T-helper 17 cell (primary cell): ENCODE measurements at regions not wholly inside any gene's neighbourhood (a gene's known extent, or its start where the extent isn't known, plus 50 kb on each side); places are given as distances from the start of the nearest gene placed in this dataset.

Experiments used
- ATAC-seq: fragments of 150-1000 bp; cut with Tn5 transposase; 2 replicates; pipeline ENCODE4 v1.10.0; 2021; ENCODE audit warnings: mild to moderate bottlenecking, moderate library complexity
- DNase-seq, 3 donors: peaks; one replicate each; pipeline versions ENCODE4 v3.0.0 to v3.0.0-alpha.2; 2020 to 2021
- H3K9me3 ChIP-seq: one replicate; pipeline ENCODE4 v1.7.0; 2013; ENCODE audit warnings: low read length, mild to moderate bottlenecking; ENCODE audit not compliant: control insufficient read depth, poor library complexity, severe bottlenecking
- H3K27ac Mint-ChIP-seq: one replicate; pipeline ENCODE4 v1.8.0; 2022; ENCODE audit warnings: mild to moderate bottlenecking, moderate library complexity, mixed read lengths
- H3K27me3 Mint-ChIP-seq: one replicate; pipeline ENCODE4 v1.8.0; 2022; ENCODE audit warnings: mixed read lengths
- H3K36me3 Mint-ChIP-seq: one replicate; pipeline ENCODE4 v1.8.0; 2022; ENCODE audit warnings: low read depth, mixed read lengths
- H3K4me1 Mint-ChIP-seq: one replicate; pipeline ENCODE4 v1.8.0; 2022; ENCODE audit warnings: mild to moderate bottlenecking, mixed read lengths
- H3K4me3 Mint-ChIP-seq: one replicate; pipeline ENCODE4 v1.8.0; 2022; ENCODE audit warnings: mild to moderate bottlenecking, moderate library complexity, mixed read lengths

DNA sequence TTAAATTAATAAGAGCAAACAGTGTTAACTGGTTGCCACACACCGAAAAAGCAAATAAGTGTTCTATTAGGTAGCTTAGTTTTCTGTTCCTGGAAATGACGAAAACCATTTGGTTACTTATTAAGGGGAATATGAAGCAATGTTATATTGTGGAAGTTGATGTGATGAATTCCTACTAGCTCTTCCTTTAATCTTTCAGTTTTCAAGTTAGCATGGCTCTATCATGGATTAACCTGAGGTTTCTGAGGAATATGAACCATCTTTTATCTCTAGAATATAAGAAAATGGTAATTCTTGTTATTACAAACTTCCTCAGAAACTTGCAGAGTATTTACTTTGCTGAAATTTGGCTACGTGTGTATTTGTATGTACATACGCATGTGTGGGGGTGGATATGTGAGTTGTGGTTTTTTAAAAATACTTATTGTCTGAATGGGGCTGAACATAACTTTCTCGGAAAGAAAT is 245.7 kb downstream of the KCNC2 start:
- H3K4me3 Mint-ChIP-seq, result no peak overlapping the region
- no peaks in the 10 kb centered on the region for H3K4me1 Mint-ChIP-seq
- ATAC-seq, result no peak
- DNase-seq, result no peak
- H3K27ac Mint-ChIP-seq, result no peak overlapping the region
- peaks cover 2% of the 10 kb centered on the region for H3K36me3 Mint-ChIP-seq
- H3K27me3 Mint-ChIP-seq, result no peaks in the 10 kb centered on the region
- no peaks in the 10 kb centered on the region for H3K9me3 ChIP-seq

DNA sequence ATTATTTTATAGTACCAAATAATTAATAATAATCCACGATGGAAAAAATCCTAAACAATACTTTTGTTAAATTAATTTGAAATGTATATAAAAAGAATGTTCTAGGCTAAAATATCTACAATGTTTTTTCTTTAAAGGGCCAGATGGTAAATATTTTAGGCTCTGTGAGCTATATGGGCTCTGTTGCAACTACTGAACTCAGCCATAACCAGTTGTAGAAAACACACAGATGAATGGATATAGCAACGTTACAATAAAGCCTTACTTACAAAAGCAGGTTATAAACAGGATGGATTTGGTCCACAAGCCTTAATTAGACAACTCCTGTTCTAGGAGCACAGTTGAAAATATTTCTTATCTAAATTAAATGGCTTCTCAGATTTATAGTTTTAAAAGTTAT is 245.2 kb downstream of the KCNC2 start:
- no peak for ATAC-seq
- H3K9me3 ChIP-seq, result no peaks in the 10 kb centered on the region
- Mint-ChIP-seq H3K4me3 (no peak overlapping the region), H3K27ac (no peak overlapping the region), H3K27me3 (no peaks in the 10 kb centered on the region), H3K4me1 (no peaks in the 10 kb centered on the region), H3K36me3 (peaks cover 2% of the 10 kb centered on the region)
- DNase-seq, result no peak

DNA sequence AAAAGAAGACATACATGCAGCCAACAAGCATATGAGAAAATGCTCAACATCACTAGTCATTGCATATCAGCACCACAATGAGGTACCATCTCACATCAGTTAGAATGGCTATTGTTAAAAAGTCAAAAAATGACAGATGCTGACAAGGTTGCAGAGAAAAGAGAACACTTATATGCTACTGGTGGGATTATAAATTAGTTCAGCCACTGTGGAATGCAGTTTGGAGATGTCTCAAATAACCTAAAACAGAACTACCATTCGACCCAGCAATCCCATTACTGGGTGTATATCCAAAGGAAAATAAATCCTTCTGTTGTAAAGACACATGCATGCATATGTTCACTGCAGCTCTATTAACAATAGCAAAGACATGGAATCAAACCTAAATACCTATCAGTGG is 238.4 kb downstream of the KCNC2 start:
- H3K9me3 ChIP-seq, result no peaks in the 10 kb centered on the region
- no peak for DNase-seq
- no peak overlapping the region for H3K27ac Mint-ChIP-seq
- H3K4me1 Mint-ChIP-seq, result peaks cover 2% of the 10 kb centered on the region
- H3K36me3 Mint-ChIP-seq, result no peaks in the 10 kb centered on the region
- no peaks in the 10 kb centered on the region for H3K27me3 Mint-ChIP-seq
- no peak overlapping the region for H3K4me3 Mint-ChIP-seq
- ATAC-seq, result no peak

DNA sequence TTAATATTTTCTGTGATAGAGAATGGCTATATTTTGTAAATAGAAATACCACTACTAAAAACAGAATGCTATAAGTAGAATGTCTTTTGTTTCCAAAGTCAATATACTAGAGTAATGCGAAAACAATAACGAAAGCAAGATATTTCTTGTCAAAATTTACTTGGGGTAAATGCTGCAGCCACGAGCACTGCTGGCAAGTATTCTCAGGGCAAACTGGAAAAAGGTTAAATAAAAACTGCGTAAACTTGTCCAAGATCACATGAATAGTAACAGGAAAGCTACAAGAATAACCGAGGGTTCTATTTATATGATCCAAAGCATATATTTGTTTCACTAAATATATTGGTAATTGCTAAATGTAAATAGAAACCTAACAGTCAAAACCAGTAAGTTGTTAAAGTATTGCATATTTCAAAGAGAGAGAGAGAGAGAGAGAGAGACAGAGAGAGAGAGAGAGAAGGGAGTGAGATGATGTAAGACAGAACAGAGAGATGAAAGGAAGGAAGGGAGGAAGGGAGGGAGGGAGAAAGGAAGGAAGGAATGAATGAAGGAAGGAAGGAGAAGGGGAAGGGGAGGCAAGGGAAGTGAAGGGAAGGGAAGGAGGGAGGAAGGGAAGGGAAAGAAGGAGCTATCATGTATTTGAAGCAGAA is 231.7 kb downstream of the KCNC2 start:
- Mint-ChIP-seq H3K4me3 (no peak overlapping the region), H3K4me1 (peaks cover 2% of the 10 kb centered on the region), H3K27ac (no peak overlapping the region), H3K36me3 (no peaks in the 10 kb centered on the region), H3K27me3 (no peaks in the 10 kb centered on the region)
- no peak for DNase-seq
- H3K9me3 ChIP-seq, result no peaks in the 10 kb centered on the region
- no peak for ATAC-seq

DNA sequence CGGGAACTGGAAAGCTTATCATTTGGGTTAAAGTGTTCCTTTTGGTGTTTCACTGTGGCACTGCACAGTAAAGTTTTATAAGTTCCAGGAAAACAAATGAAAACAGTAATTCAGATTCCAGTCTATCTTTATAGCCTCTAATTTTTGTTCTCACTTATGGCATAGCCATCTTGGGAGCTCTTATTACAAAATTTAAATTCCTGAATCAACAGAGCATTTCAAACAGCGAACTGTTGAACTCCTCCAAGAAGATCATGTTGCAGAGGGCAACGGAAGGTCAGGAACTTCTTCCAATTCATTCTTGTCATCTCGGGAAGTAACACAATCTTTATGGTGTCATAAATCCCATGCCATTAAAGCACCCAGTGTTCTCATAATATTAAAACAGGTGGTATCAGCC is 229.1 kb downstream of the KCNC2 start:
- no peaks in the 10 kb centered on the region for H3K9me3 ChIP-seq
- Mint-ChIP-seq H3K4me1 (peaks cover 5% of the 10 kb centered on the region), H3K27me3 (no peaks in the 10 kb centered on the region), H3K27ac (no peak overlapping the region), H3K36me3 (no peaks in the 10 kb centered on the region), H3K4me3 (no peak overlapping the region)
- ATAC-seq (no peak), DNase-seq (no peak)

DNA sequence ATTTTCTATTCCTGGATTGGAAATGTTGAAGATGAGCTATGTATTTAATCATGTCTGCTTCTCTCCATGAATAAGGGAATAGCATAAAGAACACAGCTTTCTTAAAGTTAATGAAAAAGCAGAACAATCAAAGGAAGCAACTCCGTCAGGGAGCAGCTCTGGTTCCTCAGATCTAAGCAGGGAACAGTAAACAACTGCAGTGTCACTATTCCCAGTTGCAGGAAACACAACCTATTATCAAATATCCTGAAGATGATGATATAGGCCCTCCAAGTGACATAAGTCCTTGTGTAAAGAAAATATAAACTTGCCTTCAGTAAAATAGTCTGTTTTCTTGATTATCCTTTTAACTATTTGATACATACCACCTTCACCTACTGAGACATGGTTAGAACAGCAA is 228.1 kb downstream of the KCNC2 start:
- ATAC-seq, result no peak
- DNase-seq, result no peak
- no peak overlapping the region for H3K27ac Mint-ChIP-seq

DNA sequence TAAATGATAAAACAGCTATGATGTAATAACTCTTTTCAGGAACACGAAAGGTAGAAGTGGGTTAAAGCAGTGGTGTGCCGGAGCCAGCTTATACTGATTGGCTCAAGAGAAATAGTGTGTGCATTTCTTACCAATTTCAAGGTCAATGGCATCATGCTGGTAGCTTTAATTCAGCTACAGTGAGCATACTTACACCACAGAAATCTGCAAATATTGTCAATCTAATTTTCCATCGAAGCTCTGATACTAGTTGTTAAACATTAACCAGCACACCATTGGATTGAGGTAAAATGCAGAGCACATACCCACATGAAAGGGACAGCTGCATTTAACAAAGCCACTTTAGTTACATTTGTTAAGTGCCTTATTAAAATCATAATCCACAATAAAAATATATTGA is 225.7 kb downstream of the KCNC2 start:
- H3K4me1 Mint-ChIP-seq, result peaks cover 3% of the 10 kb centered on the region
- H3K36me3 Mint-ChIP-seq, result no peaks in the 10 kb centered on the region
- H3K9me3 ChIP-seq, result no peaks in the 10 kb centered on the region
- DNase-seq, result no peak
- no peaks in the 10 kb centered on the region for H3K27me3 Mint-ChIP-seq
- no peak overlapping the region for H3K4me3 Mint-ChIP-seq
- no peak overlapping the region for H3K27ac Mint-ChIP-seq
- ATAC-seq, result no peak

More for the DNA sequence above, 228.1 kb downstream of the KCNC2 start:
- peaks cover 3% of the 10 kb centered on the region for H3K4me1 Mint-ChIP-seq
- no peak overlapping the region for H3K4me3 Mint-ChIP-seq
- H3K27me3 Mint-ChIP-seq, result no peaks in the 10 kb centered on the region
- H3K9me3 ChIP-seq, result no peaks in the 10 kb centered on the region
- no peaks in the 10 kb centered on the region for H3K36me3 Mint-ChIP-seq

DNA sequence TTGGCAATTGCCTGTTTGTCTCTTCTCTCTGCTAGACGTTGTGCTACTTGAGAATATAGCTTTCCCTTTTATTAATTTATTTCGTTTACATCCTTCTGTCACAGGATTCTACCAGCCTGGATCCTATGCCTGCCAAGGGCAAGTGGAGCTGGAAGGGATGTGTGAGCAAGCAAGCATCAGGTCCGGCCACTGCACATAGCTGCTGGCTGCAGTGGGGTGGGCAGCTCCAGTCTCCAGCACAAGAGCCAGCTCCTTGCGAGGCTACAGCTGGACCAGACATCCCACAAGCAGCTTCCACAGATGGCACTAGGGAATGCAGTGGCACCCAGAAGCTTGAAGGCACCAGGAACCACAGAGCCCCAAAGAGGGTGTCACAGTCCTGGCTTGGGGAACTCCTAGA is 225.0 kb downstream of the KCNC2 start:
- DNase-seq (no peak), ATAC-seq (no peak)
- Mint-ChIP-seq H3K4me3 (no peak overlapping the region), H3K27me3 (no peaks in the 10 kb centered on the region), H3K27ac (no peak overlapping the region), H3K4me1 (peaks cover 3% of the 10 kb centered on the region), H3K36me3 (no peaks in the 10 kb centered on the region)
- no peaks in the 10 kb centered on the region for H3K9me3 ChIP-seq

DNA sequence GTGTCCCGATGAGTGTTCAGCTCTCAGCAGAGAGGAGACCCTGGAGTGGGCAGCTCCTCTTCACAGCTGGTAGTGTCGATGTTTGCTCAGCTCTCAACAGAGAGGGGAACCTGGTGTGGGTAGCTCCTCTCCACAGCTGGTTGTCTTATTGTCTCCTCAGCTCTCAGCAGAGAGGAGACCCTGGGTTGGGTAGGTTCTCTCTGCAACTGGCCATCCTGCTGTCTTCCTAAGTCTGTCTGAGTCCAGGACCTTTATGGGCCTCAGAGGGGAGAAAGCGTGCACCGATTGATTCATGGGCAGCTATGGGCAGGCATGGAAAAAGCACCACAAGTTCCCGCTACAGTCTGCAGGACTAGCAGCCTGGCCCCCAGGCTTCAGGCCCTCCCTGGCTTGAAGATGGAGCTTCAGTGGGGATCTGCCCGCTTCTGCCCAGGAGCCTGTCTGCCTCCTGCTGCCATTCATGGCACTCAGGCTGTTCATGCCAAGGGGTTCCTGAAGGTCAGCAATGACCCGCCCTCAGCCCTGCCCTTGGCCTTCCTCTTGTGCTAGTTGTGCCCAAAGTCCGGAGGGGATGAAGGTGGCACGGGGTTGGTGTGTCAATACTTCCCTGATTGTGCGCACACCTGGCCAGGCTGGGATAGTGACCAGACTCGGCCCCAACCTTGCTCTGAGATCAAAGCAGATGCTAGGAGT is 224.2 kb downstream of the KCNC2 start:
- H3K4me3 Mint-ChIP-seq, result no peak overlapping the region
- no peak for DNase-seq
- H3K27me3 Mint-ChIP-seq, result no peaks in the 10 kb centered on the region
- H3K4me1 Mint-ChIP-seq, result peaks cover 3% of the 10 kb centered on the region
- H3K36me3 Mint-ChIP-seq, result no peaks in the 10 kb centered on the region
- H3K27ac Mint-ChIP-seq, result no peak overlapping the region
- ATAC-seq, result no peak
- H3K9me3 ChIP-seq, result no peaks in the 10 kb centered on the region

DNA sequence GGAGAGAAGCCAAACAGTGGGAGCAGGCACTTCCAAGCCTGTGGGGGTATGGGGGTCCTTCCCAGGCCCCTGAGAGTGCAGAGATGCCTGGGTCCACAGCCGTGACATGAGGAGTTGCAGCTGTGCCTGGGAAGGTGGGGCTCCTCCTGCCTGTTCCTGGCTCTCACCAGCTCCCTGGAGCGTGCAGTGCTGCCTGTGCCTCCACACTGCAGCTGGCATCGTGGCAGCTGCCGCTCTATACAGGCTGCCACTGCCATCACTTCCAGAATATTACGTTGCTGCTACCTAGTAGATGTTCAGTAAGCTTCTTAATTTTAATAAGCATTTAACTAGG is 223.7 kb downstream of the KCNC2 start:
- Mint-ChIP-seq H3K27me3 (no peaks in the 10 kb centered on the region), H3K36me3 (no peaks in the 10 kb centered on the region), H3K4me1 (peaks cover 3% of the 10 kb centered on the region), H3K27ac (no peak overlapping the region), H3K4me3 (no peak overlapping the region)
- no peak for DNase-seq
- no peak for ATAC-seq
- H3K9me3 ChIP-seq, result no peaks in the 10 kb centered on the region

DNA sequence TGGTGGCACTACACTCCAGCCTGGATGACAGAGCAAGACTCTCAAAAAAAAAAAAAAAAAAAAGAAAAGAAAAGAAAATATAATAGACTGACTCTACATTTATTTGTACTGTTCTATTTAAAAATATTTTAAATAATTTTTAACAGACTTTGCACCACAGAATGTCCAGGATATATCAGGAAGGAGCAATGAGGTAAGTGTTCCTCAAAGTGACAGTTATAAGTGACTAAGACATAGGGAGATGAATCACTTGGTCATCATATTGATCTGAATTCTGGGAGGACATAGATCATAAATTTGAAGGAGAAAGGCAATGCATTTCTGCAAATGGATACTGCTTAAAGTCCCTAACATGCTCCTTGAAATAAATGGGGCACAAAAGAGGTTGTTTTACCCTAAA is 221.5 kb downstream of the KCNC2 start:
- no peak for DNase-seq
- ATAC-seq, result no peak
- no peaks in the 10 kb centered on the region for H3K9me3 ChIP-seq
- peaks cover 3% of the 10 kb centered on the region for H3K4me1 Mint-ChIP-seq
- H3K4me3 Mint-ChIP-seq, result no peak overlapping the region
- no peak overlapping the region for H3K27ac Mint-ChIP-seq
- H3K27me3 Mint-ChIP-seq, result no peaks in the 10 kb centered on the region
- H3K36me3 Mint-ChIP-seq, result no peaks in the 10 kb centered on the region
